Adrenal gland (tissue), 5 donors: ENCODE measurements at regions not wholly inside any gene's neighbourhood (a gene's known extent, or its start where the extent isn't known, plus 50 kb on each side); places are given as distances from the start of the nearest gene placed in this dataset.

Source experiments
- POLR2A ChIP-seq, 2 donors: fragments of 450-650 bp; IDR thresholded peaks; one replicate each; pipeline ENCODE4 v1.6.1; 2017; ENCODE audit warnings: antibody characterized with exemption in 2 of 2, mild to moderate bottlenecking in 2 of 2, moderate library complexity in 1 of 2
- TF ChIP-seq, protein P1 (sequence below), 6 experiments: fragments of 450-650 bp in 4 of 6; fragments of 200-600 bp in 2 of 6; sonication (generic) in 1 of 6; IDR thresholded peaks; 1 replicate in 5 of 6; 2 replicates in 1 of 6; pipeline versions ENCODE4 v1.5.1 to v1.8.0; 2016 to 2021; ENCODE audit warnings: antibody characterized with exemption in 6 of 6, mild to moderate bottlenecking in 2 of 6, moderate library complexity in 1 of 6
- donor health status: DM: no; HTN: no; CAD: no.

DNA sequence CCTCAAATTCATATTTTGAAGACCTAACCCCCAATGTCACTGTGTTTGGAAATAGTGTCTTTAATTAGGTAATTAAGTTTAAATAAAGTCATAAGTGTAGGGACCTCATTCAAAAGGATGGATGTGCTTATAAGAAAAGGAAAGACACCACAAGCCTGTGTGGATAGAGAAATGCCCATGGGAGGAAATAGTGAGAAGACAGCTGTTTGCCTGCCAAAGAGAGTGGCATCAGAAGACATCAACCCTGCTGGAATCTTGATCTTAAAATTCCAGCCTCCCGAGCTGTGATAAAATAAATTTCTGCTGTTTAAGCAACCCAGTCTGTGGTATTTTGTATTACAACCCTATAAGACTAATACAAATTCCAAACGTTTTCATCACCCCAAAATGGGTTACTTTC is 1867.9 kb upstream of the NUDT12 start:
- TF ChIP-seq, protein P1, sequence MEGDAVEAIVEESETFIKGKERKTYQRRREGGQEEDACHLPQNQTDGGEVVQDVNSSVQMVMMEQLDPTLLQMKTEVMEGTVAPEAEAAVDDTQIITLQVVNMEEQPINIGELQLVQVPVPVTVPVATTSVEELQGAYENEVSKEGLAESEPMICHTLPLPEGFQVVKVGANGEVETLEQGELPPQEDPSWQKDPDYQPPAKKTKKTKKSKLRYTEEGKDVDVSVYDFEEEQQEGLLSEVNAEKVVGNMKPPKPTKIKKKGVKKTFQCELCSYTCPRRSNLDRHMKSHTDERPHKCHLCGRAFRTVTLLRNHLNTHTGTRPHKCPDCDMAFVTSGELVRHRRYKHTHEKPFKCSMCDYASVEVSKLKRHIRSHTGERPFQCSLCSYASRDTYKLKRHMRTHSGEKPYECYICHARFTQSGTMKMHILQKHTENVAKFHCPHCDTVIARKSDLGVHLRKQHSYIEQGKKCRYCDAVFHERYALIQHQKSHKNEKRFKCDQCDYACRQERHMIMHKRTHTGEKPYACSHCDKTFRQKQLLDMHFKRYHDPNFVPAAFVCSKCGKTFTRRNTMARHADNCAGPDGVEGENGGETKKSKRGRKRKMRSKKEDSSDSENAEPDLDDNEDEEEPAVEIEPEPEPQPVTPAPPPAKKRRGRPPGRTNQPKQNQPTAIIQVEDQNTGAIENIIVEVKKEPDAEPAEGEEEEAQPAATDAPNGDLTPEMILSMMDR (IDR thresholded peaks at IDR 0.05) = no peak
- TF ChIP-seq POLR2A (IDR thresholded peaks at IDR 0.05) = no peak
